Stomach (tissue), 8 donors: ENCODE measurements at regions not wholly inside any gene's neighbourhood (a gene's known extent, or its start where the extent isn't known, plus 50 kb on each side); places are given as distances from the start of the nearest gene placed in this dataset.
"Not testable (repeated sequence)": the region's sequence is repeated elsewhere in the genome, so short reads cannot be mapped to it uniquely, and the experiment has no call there.

Experiments
- DNase-seq, 2 donors: peaks; one replicate each; pipeline versions ENCODE4 v3.0.0 to v3.0.0-alpha.2; 2013 to 2019
- H3K27ac ChIP-seq, 5 donors: fragments of 200-600 bp in 4 of 5; sonication (generic) in 4 of 5; one replicate each; pipeline ENCODE4 v1.5.1; 2013 to 2019; ENCODE audit warnings: mild to moderate bottlenecking in 1 of 5, moderate library complexity in 1 of 5
- H3K27me3 ChIP-seq, 3 donors: fragments of 200-600 bp; sonication (generic); one replicate each; pipeline ENCODE4 v1.5.1; 2017 to 2019; ENCODE audit warnings: mixed run types in 1 of 3
- H3K36me3 ChIP-seq, 4 donors: fragments of 200-600 bp; sonication (generic); 1 replicate in 3 of 4; 2 replicates in 1 of 4; pipeline ENCODE4 v1.5.1; 2016 to 2019
- H3K4me1 ChIP-seq, 4 donors: fragments of 200-600 bp; sonication (generic); one replicate each; pipeline ENCODE4 v1.5.1; 2016 to 2019
- H3K4me3 ChIP-seq, 4 donors: fragments of 200-600 bp; sonication (generic) in 3 of 4; one replicate each; pipeline ENCODE4 v1.5.1; 2016 to 2019; ENCODE audit warnings: mild to moderate bottlenecking in 1 of 4
- H3K9me3 ChIP-seq, 4 donors: fragments of 200-600 bp; sonication (generic); one replicate each; pipeline ENCODE4 v1.5.1; 2016 to 2019
- EP300 ChIP-seq: sonication (generic); formaldehyde crosslinking; IDR thresholded peaks from one replicate; pipeline ENCODE4 v1.6.1; 2017; ENCODE audit warnings: antibody characterized with exemption
- POLR2A ChIP-seq, 4 donors: fragments of 450-650 bp; IDR thresholded peaks; one replicate each; pipeline ENCODE4 v1.6.1; 2016; ENCODE audit warnings: antibody characterized with exemption in 4 of 4, control low read depth in 2 of 4, mild to moderate bottlenecking in 1 of 4, moderate library complexity in 1 of 4
- POLR2AphosphoS5 ChIP-seq, 3 donors: sonication (generic); formaldehyde crosslinking; IDR thresholded peaks; one replicate each; pipeline ENCODE4 v1.6.1; 2016; ENCODE audit warnings: antibody characterized with exemption in 3 of 3
- WGBS, 5 donors: extraction: QIAGEN DNeasy Blood & Tissue Kit in 3 of 5; methylation state at CpG; one replicate each; pipeline versions ENCODE4 v1.1.5 to v1.1.7; 2013 to 2018; 5-methylcytosine and 5-hydroxymethylcytosine counted together
- intact Hi-C: fragments of 100-400 bp; cut with DNase I; formaldehyde crosslinking; loops from one replicate; pipeline ENCODE4 v1.15.1; 2023; ENCODE audit warnings: low total_unique reads
- TF ChIP-seq, protein P1 (sequence below), 7 experiments: fragments of 450-650 bp in 4 of 7; fragments of 200-600 bp in 3 of 7; sonication (generic) in 3 of 7; IDR thresholded peaks; one replicate each; pipeline ENCODE4 v1.5.1; 2016 to 2019; ENCODE audit warnings: antibody characterized with exemption in 7 of 7, control low read depth in 2 of 7, mild to moderate bottlenecking in 1 of 7
- donor health status: healthy with polysubstance abuse.
- donor health status: Bipolar disorder and iron deficiency.
- donor health status: healthy.

DNA sequence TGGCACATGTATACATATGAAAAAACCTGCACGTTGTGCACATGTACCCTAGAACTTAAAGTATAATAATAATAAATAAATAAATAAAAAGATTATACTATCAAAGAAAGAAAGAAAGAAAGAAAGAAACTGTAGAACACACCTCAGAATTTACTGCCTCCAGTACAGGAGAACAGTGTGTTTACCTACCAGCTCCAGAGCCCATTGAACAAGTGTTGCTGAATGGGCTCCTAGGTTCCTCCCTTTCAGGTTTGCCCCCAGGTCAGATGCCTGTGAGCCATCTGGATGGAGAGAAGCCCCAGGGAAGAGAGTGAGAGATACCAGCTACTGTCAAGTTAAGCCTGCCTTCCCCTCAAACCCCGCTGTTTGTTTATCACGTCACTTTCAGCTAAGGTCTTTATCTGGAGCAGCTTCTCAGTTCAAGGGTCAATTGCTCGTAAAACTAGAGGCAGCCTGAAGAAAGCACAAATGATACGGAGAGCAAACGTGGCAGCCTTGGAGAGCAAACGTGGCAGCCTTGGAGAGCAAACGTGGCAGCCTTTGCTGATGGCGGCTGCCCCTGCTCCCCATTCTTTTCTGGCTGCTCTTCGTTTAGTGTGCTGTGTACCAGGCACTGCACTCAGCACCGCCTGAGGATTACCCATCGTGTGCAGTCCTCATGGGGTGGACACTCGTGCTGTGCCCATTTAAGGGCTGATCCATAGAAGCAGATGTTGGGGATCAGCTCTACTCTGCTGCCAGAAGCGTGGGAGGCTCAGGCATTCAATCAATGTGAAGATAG lies 111.7 kb downstream of the ADAMTS15 start:
- 74 to 82% (median 75%) methylated on average over 14 of the region's 14 CpGs for WGBS, 5 donors
- intact Hi-C loops, result no loop called here
- no peak for DNase-seq

DNA sequence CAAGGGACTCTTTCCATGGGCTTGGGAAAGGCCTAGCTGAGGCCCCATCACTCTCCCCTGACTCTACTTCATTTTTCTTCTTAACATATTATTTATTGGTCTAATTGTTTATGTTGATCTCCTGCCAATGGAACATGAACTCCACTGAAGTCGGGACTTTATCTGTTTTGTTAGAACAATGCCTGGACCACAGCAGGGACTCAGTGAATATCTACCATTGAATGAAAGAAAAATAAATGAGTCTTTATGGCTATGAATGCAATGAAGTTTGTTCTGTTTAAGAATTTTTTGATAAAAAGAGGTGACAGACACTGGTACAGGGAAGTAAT lies 112.3 kb downstream of the ADAMTS15 start:
- peaks cover 0 to 4% (median under 1%) of the 10 kb centered on the region in 4 donors for H3K4me1 ChIP-seq
- H3K9me3 ChIP-seq, result no peaks in the 10 kb centered on the region
- H3K36me3 ChIP-seq, result no peaks in the 10 kb centered on the region
- no peak for DNase-seq
- no peaks in the 10 kb centered on the region for H3K27me3 ChIP-seq
- 20 to 54% (median 33%) methylated on average over 1 of the region's 1 CpG for WGBS, 5 donors
- intact Hi-C loops, result no loop called here
- TF ChIP-seq POLR2AphosphoS5 (IDR thresholded peaks at IDR 0.05), result no peak
- TF ChIP-seq, protein P1, sequence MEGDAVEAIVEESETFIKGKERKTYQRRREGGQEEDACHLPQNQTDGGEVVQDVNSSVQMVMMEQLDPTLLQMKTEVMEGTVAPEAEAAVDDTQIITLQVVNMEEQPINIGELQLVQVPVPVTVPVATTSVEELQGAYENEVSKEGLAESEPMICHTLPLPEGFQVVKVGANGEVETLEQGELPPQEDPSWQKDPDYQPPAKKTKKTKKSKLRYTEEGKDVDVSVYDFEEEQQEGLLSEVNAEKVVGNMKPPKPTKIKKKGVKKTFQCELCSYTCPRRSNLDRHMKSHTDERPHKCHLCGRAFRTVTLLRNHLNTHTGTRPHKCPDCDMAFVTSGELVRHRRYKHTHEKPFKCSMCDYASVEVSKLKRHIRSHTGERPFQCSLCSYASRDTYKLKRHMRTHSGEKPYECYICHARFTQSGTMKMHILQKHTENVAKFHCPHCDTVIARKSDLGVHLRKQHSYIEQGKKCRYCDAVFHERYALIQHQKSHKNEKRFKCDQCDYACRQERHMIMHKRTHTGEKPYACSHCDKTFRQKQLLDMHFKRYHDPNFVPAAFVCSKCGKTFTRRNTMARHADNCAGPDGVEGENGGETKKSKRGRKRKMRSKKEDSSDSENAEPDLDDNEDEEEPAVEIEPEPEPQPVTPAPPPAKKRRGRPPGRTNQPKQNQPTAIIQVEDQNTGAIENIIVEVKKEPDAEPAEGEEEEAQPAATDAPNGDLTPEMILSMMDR (IDR thresholded peaks at IDR 0.05), result no peak
- no peak for TF ChIP-seq POLR2A (IDR thresholded peaks at IDR 0.05)
- no peak overlapping the region for H3K4me3 ChIP-seq
- H3K27ac ChIP-seq, result no peak overlapping the region

More for the DNA sequence above, 111.7 kb downstream of the ADAMTS15 start:
- H3K36me3 ChIP-seq, result no peaks in the 10 kb centered on the region
- H3K9me3 ChIP-seq, result no peaks in the 10 kb centered on the region
- H3K27me3 ChIP-seq, result no peaks in the 10 kb centered on the region
- peaks cover 0 to 10% (median 2%) of the 10 kb centered on the region in 4 donors for H3K4me1 ChIP-seq
- H3K27ac ChIP-seq, result no peak overlapping the region
- H3K4me3 ChIP-seq, result no peak overlapping the region
- no peak for TF ChIP-seq EP300
- TF ChIP-seq POLR2AphosphoS5 (IDR thresholded peaks at IDR 0.05), result no peak
- no peak for TF ChIP-seq POLR2A (IDR thresholded peaks at IDR 0.05)
- TF ChIP-seq, protein P1 (IDR thresholded peaks at IDR 0.05), result no peak

DNA sequence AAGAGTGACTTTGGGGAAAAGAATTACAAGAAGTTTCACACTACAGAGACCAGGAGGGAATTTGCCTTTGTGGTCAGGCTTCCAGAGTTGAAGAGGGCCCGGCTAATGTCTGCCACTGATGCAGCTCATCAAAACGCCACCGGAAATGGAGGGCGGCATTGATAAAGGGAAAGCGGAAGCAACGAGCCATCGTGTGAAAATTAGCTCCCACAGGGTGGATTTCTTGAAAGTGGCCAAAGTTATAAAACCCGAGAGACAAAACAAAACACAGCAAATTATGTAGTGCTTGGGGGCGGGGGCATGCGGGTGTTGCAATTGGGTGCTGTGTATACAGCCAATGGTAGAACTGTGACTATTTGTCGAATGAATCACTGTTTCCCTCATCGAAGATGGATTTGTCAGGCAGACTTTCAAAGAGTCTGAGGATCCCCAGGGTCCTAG lies 113.0 kb downstream of the ADAMTS15 start:
- WGBS, 5 donors, result 82 to 92% (median 86%) methylated on average over 12 of the region's 12 CpGs
- no peak for DNase-seq
- Histone ChIP-seq H3K27me3 (no peaks in the 10 kb centered on the region), H3K4me3 (no peak overlapping the region), H3K4me1 (no peaks in the 10 kb centered on the region), H3K27ac (no peak overlapping the region), H3K9me3 (no peaks in the 10 kb centered on the region), H3K36me3 (no peaks in the 10 kb centered on the region)
- intact Hi-C loops, result no loop called here
- TF ChIP-seq POLR2AphosphoS5 (IDR thresholded peaks at IDR 0.05) (no peak), EP300 (no peak), POLR2A (IDR thresholded peaks at IDR 0.05) (no peak)
- TF ChIP-seq, protein P1 (IDR thresholded peaks at IDR 0.05), result no peak

DNA sequence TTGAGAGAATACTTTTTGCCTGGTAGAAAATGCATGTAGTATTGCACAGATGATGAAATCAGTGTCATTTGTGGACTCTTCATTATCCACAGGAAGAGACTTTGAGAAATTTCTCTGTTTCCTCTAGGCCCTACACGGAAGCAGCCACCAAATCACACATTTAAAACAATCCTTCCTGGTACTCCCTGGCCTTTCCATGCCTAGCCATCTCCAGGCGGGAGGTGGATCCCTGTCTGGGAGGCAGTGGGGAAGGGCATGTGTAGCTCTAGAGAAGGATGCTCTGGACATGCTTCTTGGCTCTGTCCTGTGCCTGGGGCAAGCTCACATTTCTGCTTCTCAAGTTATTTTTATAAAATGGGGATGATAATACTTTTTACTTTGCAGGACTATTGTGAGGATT lies 114.1 kb downstream of the ADAMTS15 start:
- WGBS, 5 donors, result 58 to 86% (median 69%) methylated on average over 2 of the region's 2 CpGs
- H3K4me3 ChIP-seq, result no peak overlapping the region
- no peaks in the 10 kb centered on the region for H3K27me3 ChIP-seq
- DNase-seq, result no peak
- H3K27ac ChIP-seq, result no peak overlapping the region
- H3K4me1 ChIP-seq, result no peaks in the 10 kb centered on the region
- no peaks in the 10 kb centered on the region for H3K36me3 ChIP-seq
- TF ChIP-seq, protein P1 (IDR thresholded peaks at IDR 0.05), result no peak
- no peak for TF ChIP-seq EP300
- TF ChIP-seq POLR2A (IDR thresholded peaks at IDR 0.05), result no peak
- TF ChIP-seq POLR2AphosphoS5 (IDR thresholded peaks at IDR 0.05), result no peak
- intact Hi-C loops, result no loop called here
- H3K9me3 ChIP-seq, result no peaks in the 10 kb centered on the region

DNA sequence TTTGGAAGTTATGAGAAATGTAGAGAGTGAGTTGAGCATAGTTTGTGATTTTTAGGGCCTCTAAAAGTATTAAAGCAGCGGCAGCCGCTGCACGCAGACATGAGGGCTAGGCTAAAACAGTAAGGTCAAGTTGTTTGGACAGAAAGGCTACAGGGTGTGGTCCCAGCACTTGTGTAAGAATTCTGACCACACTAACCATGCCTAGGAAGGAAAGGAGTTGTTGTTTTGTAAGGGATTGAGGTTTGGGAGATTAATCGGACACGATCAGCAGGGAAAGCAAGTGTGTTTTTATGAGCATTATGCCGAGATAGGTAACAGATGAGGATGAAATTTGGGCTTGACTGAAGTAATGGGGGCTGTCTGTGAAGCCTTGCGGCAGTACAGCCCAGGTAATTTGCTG lies 117.9 kb downstream of the ADAMTS15 start:
- H3K27ac ChIP-seq, intact Hi-C loops, H3K36me3 ChIP-seq, H3K27me3 ChIP-seq, H3K4me1 ChIP-seq, H3K9me3 ChIP-seq, H3K4me3 ChIP-seq, DNase-seq: not testable (repeated sequence)
- 77 to 90% (median 78%) methylated on average over 6 to 7 of the region's 7 CpGs for WGBS, 5 donors
